Panc1 (cell line): ENCODE measurements at regions not wholly inside any gene's neighbourhood (a gene's known extent, or its start where the extent isn't known, plus 50 kb on each side); places are given as distances from the start of the nearest gene placed in this dataset.

Experiments
- ATAC-seq: fragments of 200-7000 bp; cut with Tn5 transposase; 2 replicates; pipeline ENCODE4 v1.9.1; 2020; ENCODE audit warnings: mild to moderate bottlenecking, moderate library complexity
- BruUV-seq: library from RNA; stranded (reverse); fragments of 400-500 nt; replicated peaks from 2 replicates; lab custom pipeline; 2021; lab: Mats Ljungman, UMichigan
- CTCF ChIA-PET: fragments of 300-600 bp; sonication (Branson Sonifier 250); formaldehyde crosslinking; loops from one replicate; lab custom pipeline; 2022; ENCODE audit warnings: antibody characterized with exemption; lab: Charles Lee
- POLR2A ChIA-PET: fragments of 300-600 bp; sonication (Branson Sonifier 250); formaldehyde crosslinking; loops from one replicate; lab custom pipeline; 2022; ENCODE audit warnings: antibody characterized with exemption; lab: Charles Lee
- DNase-seq: peaks from one replicate; pipeline ENCODE4 v3.0.0-alpha.2; 2010; ENCODE audit warnings: low read depth, low spot score
- H3K27ac ChIP-seq: 2 replicates; pipeline ENCODE4 v1.5.1; 2011; ENCODE audit warnings: mild to moderate bottlenecking, low read length, inconsistent platforms
- H3K27me3 ChIP-seq: fragments of 200-500 bp; sonication (Bioruptor generic); 2 replicates; pipeline ENCODE4 v1.6.0; 2014; ENCODE audit warnings: low read length, inconsistent platforms; ENCODE audit not compliant: control insufficient read depth, insufficient read depth
- H3K36me3 ChIP-seq: fragments of 200-500 bp; sonication (Bioruptor generic); 2 replicates; pipeline ENCODE4 v1.5.1; 2014; ENCODE audit warnings: inconsistent platforms, mild to moderate bottlenecking, low read length, moderate library complexity; ENCODE audit not compliant: control insufficient read depth, insufficient read depth
- H3K4me1 ChIP-seq: 2 replicates; pipeline ENCODE4 v1.5.1; 2011; ENCODE audit warnings: inconsistent platforms, mild to moderate bottlenecking, low read length, moderate library complexity; ENCODE audit not compliant: control insufficient read depth, insufficient read depth
- H3K4me3 ChIP-seq, 2 experiments: 2 replicates each; pipeline ENCODE4 v1.5.1; 2011 to 2012; ENCODE audit warnings: low read depth in 2 of 2, low read length in 2 of 2, mild to moderate bottlenecking in 2 of 2, inconsistent platforms in 1 of 2, moderate library complexity in 1 of 2
- H3K9me3 ChIP-seq: fragments of 200-500 bp; sonication (Bioruptor generic); 2 replicates; pipeline ENCODE4 v1.5.1; 2014; ENCODE audit warnings: low read depth, mild to moderate bottlenecking, inconsistent platforms, low read length, moderate library complexity; ENCODE audit not compliant: control insufficient read depth, insufficient read depth
- POLR2AphosphoS5 ChIP-seq: IDR thresholded peaks from 2 replicates; pipeline ENCODE4 v1.6.1; 2012; ENCODE audit warnings: mild to moderate bottlenecking, low read depth, low read length, moderate library complexity
- SIN3A ChIP-seq: IDR thresholded peaks from 2 replicates; pipeline ENCODE4 v1.6.1; 2012; ENCODE audit warnings: low read depth, mild to moderate bottlenecking, low read length, moderate library complexity, borderline replicate concordance; ENCODE audit not compliant: insufficient read depth
- TCF7L2 ChIP-seq: IDR thresholded peaks from 2 replicates; pipeline ENCODE4 v1.6.1; 2011; ENCODE audit warnings: mild to moderate bottlenecking, low read depth, low read length, inconsistent platforms
- in situ Hi-C: cut with HindIII; loops from 2 replicates; pipeline ENCODE4 v1.10.0; 2016; ENCODE audit warnings: low sequenced_read_pairs, low pct_unique_long_range_greater_than_20kb
- intact Hi-C: fragments of 100-400 bp; cut with micrococcal nuclease; formaldehyde crosslinking; loops from one replicate; pipeline ENCODE4 v1.10.0; 2022; ENCODE audit not compliant: unreplicated experiment
- TF ChIP-seq, protein P1 (sequence below), 2 experiments: IDR thresholded peaks; 2 replicates each; pipeline ENCODE4 v1.6.1; 2011 to 2012; ENCODE audit warnings: low read depth in 2 of 2, control low read depth in 1 of 2, low read length in 1 of 2, mild to moderate bottlenecking in 1 of 2, moderate library complexity in 1 of 2; ENCODE audit not compliant: insufficient read depth in 1 of 2
- TF ChIP-seq, protein P2 (sequence below): fragments of 450-650 bp; IDR thresholded peaks from 2 replicates; pipeline ENCODE4 v1.5.1; 2017; ENCODE audit warnings: mild to moderate bottlenecking

DNA sequence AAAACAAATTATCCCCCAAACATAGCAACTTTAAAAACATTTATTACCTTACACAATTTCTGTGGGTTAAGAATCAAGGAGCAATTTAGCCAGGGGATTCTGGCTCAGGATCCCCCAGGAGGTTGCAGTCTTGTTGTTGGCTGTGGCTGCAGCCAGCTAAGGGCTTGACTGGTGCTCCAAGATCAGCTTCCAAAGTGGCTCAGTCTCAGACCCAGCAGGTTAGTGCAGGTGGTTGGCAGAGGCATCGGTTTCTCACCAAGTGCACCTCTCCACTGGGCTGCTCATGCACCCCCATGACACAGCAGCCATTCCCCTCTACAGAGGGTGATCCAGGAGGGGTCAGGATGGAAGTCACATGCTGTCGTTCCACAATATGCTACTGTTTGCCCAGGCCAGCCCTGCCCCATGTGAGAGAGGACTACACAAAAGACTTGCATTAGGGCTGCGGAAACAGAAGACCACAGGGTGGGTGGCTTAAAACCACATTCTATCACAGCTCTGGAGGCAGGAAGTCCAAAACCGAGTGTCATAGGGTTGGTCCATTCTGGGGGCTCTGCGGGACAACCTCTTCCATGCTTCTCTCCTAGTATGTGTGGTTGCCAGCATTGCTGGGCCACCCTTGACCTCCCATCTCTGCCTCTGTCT lies 125.8 kb downstream of the C6orf118 start:
- POLR2A ChIA-PET = no interaction called here
- DNase-seq = no peak
- TF ChIP-seq, protein P1, sequence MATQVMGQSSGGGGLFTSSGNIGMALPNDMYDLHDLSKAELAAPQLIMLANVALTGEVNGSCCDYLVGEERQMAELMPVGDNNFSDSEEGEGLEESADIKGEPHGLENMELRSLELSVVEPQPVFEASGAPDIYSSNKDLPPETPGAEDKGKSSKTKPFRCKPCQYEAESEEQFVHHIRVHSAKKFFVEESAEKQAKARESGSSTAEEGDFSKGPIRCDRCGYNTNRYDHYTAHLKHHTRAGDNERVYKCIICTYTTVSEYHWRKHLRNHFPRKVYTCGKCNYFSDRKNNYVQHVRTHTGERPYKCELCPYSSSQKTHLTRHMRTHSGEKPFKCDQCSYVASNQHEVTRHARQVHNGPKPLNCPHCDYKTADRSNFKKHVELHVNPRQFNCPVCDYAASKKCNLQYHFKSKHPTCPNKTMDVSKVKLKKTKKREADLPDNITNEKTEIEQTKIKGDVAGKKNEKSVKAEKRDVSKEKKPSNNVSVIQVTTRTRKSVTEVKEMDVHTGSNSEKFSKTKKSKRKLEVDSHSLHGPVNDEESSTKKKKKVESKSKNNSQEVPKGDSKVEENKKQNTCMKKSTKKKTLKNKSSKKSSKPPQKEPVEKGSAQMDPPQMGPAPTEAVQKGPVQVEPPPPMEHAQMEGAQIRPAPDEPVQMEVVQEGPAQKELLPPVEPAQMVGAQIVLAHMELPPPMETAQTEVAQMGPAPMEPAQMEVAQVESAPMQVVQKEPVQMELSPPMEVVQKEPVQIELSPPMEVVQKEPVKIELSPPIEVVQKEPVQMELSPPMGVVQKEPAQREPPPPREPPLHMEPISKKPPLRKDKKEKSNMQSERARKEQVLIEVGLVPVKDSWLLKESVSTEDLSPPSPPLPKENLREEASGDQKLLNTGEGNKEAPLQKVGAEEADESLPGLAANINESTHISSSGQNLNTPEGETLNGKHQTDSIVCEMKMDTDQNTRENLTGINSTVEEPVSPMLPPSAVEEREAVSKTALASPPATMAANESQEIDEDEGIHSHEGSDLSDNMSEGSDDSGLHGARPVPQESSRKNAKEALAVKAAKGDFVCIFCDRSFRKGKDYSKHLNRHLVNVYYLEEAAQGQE (IDR thresholded peaks at IDR 0.05; ENCODE audit: insufficient read depth in 1 of 2, low read depth in 2 of 2, low read length in 1 of 2) = no peak
- no peak for TF ChIP-seq SIN3A
- no TSS peak for BruUV-seq
- in situ Hi-C loops (no loop called here), intact Hi-C loops (no loop called here)
- CTCF ChIA-PET = no interaction called here
- no peak overlapping the region for H3K4me3 ChIP-seq
- no peak for ATAC-seq
- H3K4me1 ChIP-seq = no peaks in the 10 kb centered on the region
- no peaks in the 10 kb centered on the region for H3K9me3 ChIP-seq
- no peaks in the 10 kb centered on the region for H3K36me3 ChIP-seq
- H3K27ac ChIP-seq = no peak overlapping the region
- H3K27me3 ChIP-seq = no peaks in the 10 kb centered on the region

DNA sequence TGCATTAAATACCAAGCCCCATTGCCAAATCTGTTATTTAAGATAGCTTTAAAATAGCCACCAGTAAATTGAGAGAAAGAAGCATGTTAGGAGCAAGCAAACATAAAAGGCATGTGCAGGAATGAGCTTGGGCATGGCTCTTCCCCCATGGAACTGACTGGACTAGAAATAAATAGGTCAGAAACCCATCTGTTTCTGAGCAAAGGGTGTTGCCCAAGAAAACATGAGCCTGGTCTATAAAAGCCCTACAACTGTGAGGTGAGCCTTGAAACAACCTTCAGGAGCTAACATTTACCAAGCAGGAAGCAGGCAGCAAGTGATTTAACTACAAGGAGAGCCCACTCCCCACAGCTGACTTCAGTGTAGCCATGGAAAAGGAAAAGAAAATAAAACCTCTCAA lies 126.3 kb downstream of the C6orf118 start:
- Histone ChIP-seq H3K9me3 (no peaks in the 10 kb centered on the region), H3K4me1 (no peaks in the 10 kb centered on the region), H3K4me3 (no peak overlapping the region), H3K27me3 (no peaks in the 10 kb centered on the region), H3K36me3 (no peaks in the 10 kb centered on the region), H3K27ac (no peak overlapping the region)
- CTCF ChIA-PET = no interaction called here
- intact Hi-C loops (no loop called here), in situ Hi-C loops (no loop called here)
- no peak for ATAC-seq
- no peak for DNase-seq
- POLR2A ChIA-PET = no interaction called here
- no TSS peak for BruUV-seq
- TF ChIP-seq, protein P2, sequence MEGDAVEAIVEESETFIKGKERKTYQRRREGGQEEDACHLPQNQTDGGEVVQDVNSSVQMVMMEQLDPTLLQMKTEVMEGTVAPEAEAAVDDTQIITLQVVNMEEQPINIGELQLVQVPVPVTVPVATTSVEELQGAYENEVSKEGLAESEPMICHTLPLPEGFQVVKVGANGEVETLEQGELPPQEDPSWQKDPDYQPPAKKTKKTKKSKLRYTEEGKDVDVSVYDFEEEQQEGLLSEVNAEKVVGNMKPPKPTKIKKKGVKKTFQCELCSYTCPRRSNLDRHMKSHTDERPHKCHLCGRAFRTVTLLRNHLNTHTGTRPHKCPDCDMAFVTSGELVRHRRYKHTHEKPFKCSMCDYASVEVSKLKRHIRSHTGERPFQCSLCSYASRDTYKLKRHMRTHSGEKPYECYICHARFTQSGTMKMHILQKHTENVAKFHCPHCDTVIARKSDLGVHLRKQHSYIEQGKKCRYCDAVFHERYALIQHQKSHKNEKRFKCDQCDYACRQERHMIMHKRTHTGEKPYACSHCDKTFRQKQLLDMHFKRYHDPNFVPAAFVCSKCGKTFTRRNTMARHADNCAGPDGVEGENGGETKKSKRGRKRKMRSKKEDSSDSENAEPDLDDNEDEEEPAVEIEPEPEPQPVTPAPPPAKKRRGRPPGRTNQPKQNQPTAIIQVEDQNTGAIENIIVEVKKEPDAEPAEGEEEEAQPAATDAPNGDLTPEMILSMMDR = no peak

DNA sequence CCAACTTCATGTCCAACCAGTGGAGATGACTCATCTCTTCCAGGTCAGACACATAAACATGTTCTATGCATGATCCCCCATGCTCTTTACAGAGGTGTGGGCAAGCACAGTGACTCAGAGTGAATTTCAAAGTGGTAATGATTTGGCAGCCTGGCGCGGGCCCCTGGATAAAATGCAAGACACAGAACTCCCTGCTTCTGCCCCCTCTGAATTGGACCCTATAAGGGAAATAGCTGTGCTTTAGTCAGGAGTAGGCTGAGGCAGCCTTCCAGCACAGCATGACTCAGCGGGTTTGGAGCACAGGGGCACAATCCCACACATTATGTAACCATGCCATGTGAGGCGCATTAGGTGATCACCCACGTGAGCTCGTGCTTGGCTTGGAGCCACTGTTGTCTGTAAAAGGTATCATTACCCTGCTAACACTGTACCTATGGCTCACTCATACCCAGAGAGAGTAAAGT lies 127.4 kb downstream of the C6orf118 start:
- BruUV-seq = no TSS peak
- intact Hi-C loops = no loop called here

More for the DNA sequence above, 127.4 kb downstream of the C6orf118 start:
- POLR2A ChIA-PET = no interaction called here
- no peaks in the 10 kb centered on the region for H3K9me3 ChIP-seq
- ATAC-seq (no peak), DNase-seq (no peak)
- no peaks in the 10 kb centered on the region for H3K36me3 ChIP-seq
- H3K27me3 ChIP-seq = no peaks in the 10 kb centered on the region
- H3K4me1 ChIP-seq = no peaks in the 10 kb centered on the region
- no peak overlapping the region for H3K4me3 ChIP-seq
- CTCF ChIA-PET = no interaction called here
- TF ChIP-seq SIN3A (no peak), POLR2AphosphoS5 (no peak), TCF7L2 (no peak)
- TF ChIP-seq, protein P2 = no peak
- TF ChIP-seq, protein P1 (IDR thresholded peaks at IDR 0.05; ENCODE audit: insufficient read depth in 1 of 2, low read depth in 2 of 2, low read length in 1 of 2) = no peak
- in situ Hi-C loops = no loop called here
- no peak overlapping the region for H3K27ac ChIP-seq
